ENCODE measurements at regions not wholly inside any gene's neighbourhood (a gene's known extent, or its start where the extent isn't known, plus 50 kb on each side); places are given as distances from the start of the nearest gene placed in this dataset.
"Not testable (repeated sequence)": the region's sequence is repeated elsewhere in the genome, so short reads cannot be mapped to it uniquely, and the experiment has no call there.

- Mint-ChIP-seq H3K4me3 (no peak overlapping the region), H3K4me1 (peaks cover 11% of the 10 kb centered on the region), H3K36me3 (ENCODE audit: low read depth) (no peaks in the 10 kb centered on the region), H3K27me3 (peaks cover 24% of the 10 kb centered on the region), H3K27ac (peak overlapping the region; percentile 21)
- H3K9me3 ChIP-seq (ENCODE audit: control insufficient read depth, low read length, poor library complexity, severe bottlenecking): no peaks in the 10 kb centered on the region
- DNase-seq: no peak
- ATAC-seq: no peak
Measured at GRCh38 chr17:77794846-77795245, 163.7 kb upstream of the TNRC6C start.

GRCh38 chr17:77795685-77796084, 162.8 kb upstream of the TNRC6C start:
- no peak for ATAC-seq
- Mint-ChIP-seq H3K27ac (no peak overlapping the region), H3K4me3 (no peak overlapping the region), H3K36me3 (ENCODE audit: low read depth) (no peaks in the 10 kb centered on the region), H3K4me1 (peaks cover 11% of the 10 kb centered on the region), H3K27me3 (peaks cover 22% of the 10 kb centered on the region)
- no peak for DNase-seq
- H3K9me3 ChIP-seq (ENCODE audit: control insufficient read depth, low read length, poor library complexity, severe bottlenecking): no peaks in the 10 kb centered on the region

- H3K9me3 ChIP-seq (ENCODE audit: control insufficient read depth, low read length, poor library complexity, severe bottlenecking): no peaks in the 10 kb centered on the region
- no peak overlapping the region for H3K4me3 Mint-ChIP-seq
- DNase-seq: no peak
Measured at GRCh38 chr17:77796176-77796860, 162.2 kb upstream of the TNRC6C start.

GRCh38 chr17:77798031-77798430, 160.5 kb upstream of the TNRC6C start:
- Mint-ChIP-seq H3K36me3 (ENCODE audit: low read depth) (peaks cover 2% of the 10 kb centered on the region), H3K27me3 (peaks cover 39% of the 10 kb centered on the region), H3K4me1 (peaks cover 20% of the 10 kb centered on the region), H3K27ac (no peak overlapping the region), H3K4me3 (no peak overlapping the region)
- ATAC-seq: no peak
- DNase-seq: no peak
- no peaks in the 10 kb centered on the region for H3K9me3 ChIP-seq (ENCODE audit: control insufficient read depth, low read length, poor library complexity, severe bottlenecking)

More at GRCh38 chr17:77796176-77796860, 162.2 kb upstream of the TNRC6C start:
- Mint-ChIP-seq H3K27ac (no peak overlapping the region), H3K36me3 (ENCODE audit: low read depth) (peaks cover 2% of the 10 kb centered on the region), H3K4me1 (peaks cover 15% of the 10 kb centered on the region), H3K27me3 (peaks cover 27% of the 10 kb centered on the region)
- no peak for ATAC-seq

- Mint-ChIP-seq H3K27ac (no peak overlapping the region), H3K36me3 (ENCODE audit: low read depth) (peaks cover 2% of the 10 kb centered on the region), H3K4me1 (peaks cover 20% of the 10 kb centered on the region), H3K4me3 (no peak overlapping the region), H3K27me3 (peaks cover 39% of the 10 kb centered on the region)
- ATAC-seq: no peak
- DNase-seq: no peak
- H3K9me3 ChIP-seq (ENCODE audit: control insufficient read depth, low read length, poor library complexity, severe bottlenecking): no peaks in the 10 kb centered on the region
Measured at GRCh38 chr17:77798481-77798880, 160.0 kb upstream of the TNRC6C start.

GRCh38 chr17:77800816-77801215, 157.7 kb upstream of the TNRC6C start:
- peaks cover 17% of the 10 kb centered on the region for H3K4me1 Mint-ChIP-seq
- peaks cover 38% of the 10 kb centered on the region for H3K27me3 Mint-ChIP-seq
- H3K9me3 ChIP-seq (ENCODE audit: control insufficient read depth, low read length, poor library complexity, severe bottlenecking): no peaks in the 10 kb centered on the region
- DNase-seq (no peak), ATAC-seq (no peak)
- H3K4me3 Mint-ChIP-seq: no peak overlapping the region
- H3K27ac Mint-ChIP-seq: no peak overlapping the region
- H3K36me3 Mint-ChIP-seq (ENCODE audit: low read depth): peaks cover 2% of the 10 kb centered on the region

- no peaks in the 10 kb centered on the region for H3K9me3 ChIP-seq (ENCODE audit: control insufficient read depth, low read length, poor library complexity, severe bottlenecking)
- H3K27me3 Mint-ChIP-seq: peaks cover 38% of the 10 kb centered on the region
- DNase-seq (no peak), ATAC-seq (no peak)
- H3K27ac Mint-ChIP-seq: no peak overlapping the region
- peaks cover 2% of the 10 kb centered on the region for H3K36me3 Mint-ChIP-seq (ENCODE audit: low read depth)
- H3K4me1 Mint-ChIP-seq: peaks cover 17% of the 10 kb centered on the region
- no peak overlapping the region for H3K4me3 Mint-ChIP-seq
Measured at GRCh38 chr17:77801545-77802332, 156.8 kb upstream of the TNRC6C start.

- no peaks in the 10 kb centered on the region for H3K9me3 ChIP-seq (ENCODE audit: control insufficient read depth, low read length, poor library complexity, severe bottlenecking)
- Mint-ChIP-seq H3K36me3 (ENCODE audit: low read depth) (peaks cover 2% of the 10 kb centered on the region), H3K4me1 (peaks cover 17% of the 10 kb centered on the region), H3K27me3 (peaks cover 38% of the 10 kb centered on the region), H3K4me3 (no peak overlapping the region), H3K27ac (no peak overlapping the region)
- no peak for ATAC-seq
- DNase-seq: no peak
Measured at GRCh38 chr17:77802333-77802615, 156.2 kb upstream of the TNRC6C start.

- no peak for DNase-seq
- no peak overlapping the region for H3K27ac Mint-ChIP-seq
- peaks cover 17% of the 10 kb centered on the region for H3K4me1 Mint-ChIP-seq
- H3K36me3 Mint-ChIP-seq (ENCODE audit: low read depth): peaks cover 2% of the 10 kb centered on the region
- H3K27me3 Mint-ChIP-seq: peaks cover 38% of the 10 kb centered on the region
- H3K9me3 ChIP-seq (ENCODE audit: control insufficient read depth, low read length, poor library complexity, severe bottlenecking): no peaks in the 10 kb centered on the region
- H3K4me3 Mint-ChIP-seq: no peak overlapping the region
- no peak for ATAC-seq
Measured at GRCh38 chr17:77802811-77803220, 155.7 kb upstream of the TNRC6C start.

GRCh38 chr17:77803726-77804125, 154.8 kb upstream of the TNRC6C start:
- H3K4me3 Mint-ChIP-seq: no peak overlapping the region
- H3K27ac Mint-ChIP-seq: peak overlapping the region; percentile 3
- peaks cover 13% of the 10 kb centered on the region for H3K4me1 Mint-ChIP-seq

GRCh38 chr17:77804796-77805426, 153.6 kb upstream of the TNRC6C start:
- peaks cover 2% of the 10 kb centered on the region for H3K36me3 Mint-ChIP-seq (ENCODE audit: low read depth)
- ATAC-seq (no peak), DNase-seq (no peak)
- H3K27me3 Mint-ChIP-seq: peaks cover 29% of the 10 kb centered on the region
- peaks cover 13% of the 10 kb centered on the region for H3K4me1 Mint-ChIP-seq
- H3K27ac Mint-ChIP-seq: no peak overlapping the region
- H3K4me3 Mint-ChIP-seq: no peak overlapping the region
- no peaks in the 10 kb centered on the region for H3K9me3 ChIP-seq (ENCODE audit: control insufficient read depth, low read length, poor library complexity, severe bottlenecking)

More at GRCh38 chr17:77803726-77804125, 154.8 kb upstream of the TNRC6C start:
- no peaks in the 10 kb centered on the region for H3K9me3 ChIP-seq (ENCODE audit: control insufficient read depth, low read length, poor library complexity, severe bottlenecking)
- H3K36me3 Mint-ChIP-seq (ENCODE audit: low read depth): peaks cover 2% of the 10 kb centered on the region
- H3K27me3 Mint-ChIP-seq: peaks cover 33% of the 10 kb centered on the region
- DNase-seq (no peak), ATAC-seq (no peak)

- H3K4me3 Mint-ChIP-seq: not testable (repeated sequence)
Measured at GRCh38 chr17:77805970-77806369, 152.5 kb upstream of the TNRC6C start.

GRCh38 chr17:77807051-77807745, 151.3 kb upstream of the TNRC6C start:
- ATAC-seq (no peak), DNase-seq (no peak)
- H3K9me3 ChIP-seq (ENCODE audit: control insufficient read depth, low read length, poor library complexity, severe bottlenecking): no peaks in the 10 kb centered on the region
- H3K27ac Mint-ChIP-seq: no peak overlapping the region
- peaks cover 6% of the 10 kb centered on the region for H3K4me1 Mint-ChIP-seq
- H3K4me3 Mint-ChIP-seq: no peak overlapping the region
- H3K27me3 Mint-ChIP-seq: peaks cover 17% of the 10 kb centered on the region
- H3K36me3 Mint-ChIP-seq (ENCODE audit: low read depth): no peaks in the 10 kb centered on the region

More at GRCh38 chr17:77805970-77806369, 152.5 kb upstream of the TNRC6C start:
- H3K36me3 Mint-ChIP-seq (ENCODE audit: low read depth); DNase-seq; H3K27ac Mint-ChIP-seq; H3K9me3 ChIP-seq (ENCODE audit: control insufficient read depth, low read length, poor library complexity, severe bottlenecking); ATAC-seq: not testable (repeated sequence)
- Mint-ChIP-seq H3K4me1 (peaks cover 11% of the 10 kb centered on the region), H3K27me3 (peaks cover 24% of the 10 kb centered on the region)
